ENCODE measurements at regions not wholly inside any gene's neighbourhood (a gene's known extent, or its start where the extent isn't known, plus 50 kb on each side); places are given as distances from the start of the nearest gene placed in this dataset.

- H3K36me3 ChIP-seq: no peaks in the 10 kb centered on the region
- no peak for TF ChIP-seq CTCF (IDR thresholded peaks at IDR 0.05)
- H3K27me3 ChIP-seq: no peaks in the 10 kb centered on the region
- H3K27ac ChIP-seq: no peak overlapping the region
- DNase-seq (no peak), ATAC-seq (no peak)
- no peaks in the 10 kb centered on the region for H3K9me3 ChIP-seq
- no peak overlapping the region for H3K4me3 ChIP-seq
- H3K4me1 ChIP-seq: no peaks in the 10 kb centered on the region
- intact Hi-C loops (cut with DNase I): no loop called here
These were observed 293.4 kb upstream of the GBE1 start for GRCh38 chr3:82054849-82055248.

- Histone ChIP-seq H3K36me3 (no peaks in the 10 kb centered on the region), H3K4me1 (no peaks in the 10 kb centered on the region), H3K9me3 (no peaks in the 10 kb centered on the region), H3K27ac (no peak overlapping the region), H3K27me3 (no peaks in the 10 kb centered on the region), H3K4me3 (no peak overlapping the region)
- intact Hi-C loops (cut with DNase I): no loop called here
- ATAC-seq (no peak), DNase-seq (no peak)
- no peak for TF ChIP-seq CTCF (IDR thresholded peaks at IDR 0.05)
These were observed 291.8 kb upstream of the GBE1 start for GRCh38 chr3:82053236-82053635.

GRCh38 chr3:82050382-82050781 is 288.9 kb upstream of the GBE1 start:
- no peaks in the 10 kb centered on the region for H3K36me3 ChIP-seq
- no peaks in the 10 kb centered on the region for H3K27me3 ChIP-seq
- TF ChIP-seq CTCF (IDR thresholded peaks at IDR 0.05): no peak
- intact Hi-C loops (cut with DNase I): no loop called here
- H3K4me3 ChIP-seq: no peak overlapping the region
- H3K9me3 ChIP-seq: no peaks in the 10 kb centered on the region
- ATAC-seq (no peak), DNase-seq (no peak)
- H3K4me1 ChIP-seq: no peaks in the 10 kb centered on the region
- H3K27ac ChIP-seq: no peak overlapping the region

- no peak overlapping the region for H3K27ac ChIP-seq
- H3K27me3 ChIP-seq: no peaks in the 10 kb centered on the region
- no peak overlapping the region for H3K4me3 ChIP-seq
- no peaks in the 10 kb centered on the region for H3K4me1 ChIP-seq
- ATAC-seq (no peak), DNase-seq (no peak)
- TF ChIP-seq CTCF (IDR thresholded peaks at IDR 0.05): no peak
- H3K36me3 ChIP-seq: no peaks in the 10 kb centered on the region
- intact Hi-C loops (cut with DNase I): no loop called here
- H3K9me3 ChIP-seq: no peaks in the 10 kb centered on the region
These were observed 287.3 kb upstream of the GBE1 start for GRCh38 chr3:82048711-82049110.

GRCh38 chr3:82044930-82045705 is 283.7 kb upstream of the GBE1 start:
- no peaks in the 10 kb centered on the region for H3K4me1 ChIP-seq
- TF ChIP-seq CTCF (IDR thresholded peaks at IDR 0.05): no peak
- ATAC-seq (no peak), DNase-seq (no peak)
- H3K36me3 ChIP-seq: no peaks in the 10 kb centered on the region
- no peak overlapping the region for H3K27ac ChIP-seq
- no peaks in the 10 kb centered on the region for H3K27me3 ChIP-seq
- no peaks in the 10 kb centered on the region for H3K9me3 ChIP-seq
- H3K4me3 ChIP-seq: no peak overlapping the region
- intact Hi-C loops (cut with DNase I): no loop called here

Measured in left lung (tissue), 4 donors.